HG03175 (cell line): ENCODE measurements at regions not wholly inside any gene's neighbourhood (a gene's known extent, or its start where the extent isn't known, plus 50 kb on each side); places are given as distances from the start of the nearest gene placed in this dataset.
"Not testable (repeated sequence)": the region's sequence is repeated elsewhere in the genome, so short reads cannot be mapped to it uniquely, and the experiment has no call there.

ENCODE experiments used
- ATAC-seq: cut with Tn5 transposase; IDR thresholded peaks from one replicate; pipeline ENCODE4 v1.9.1; 2021; ENCODE audit warnings: mild to moderate bottlenecking, moderate library complexity; ENCODE audit not compliant: unreplicated experiment

DNA sequence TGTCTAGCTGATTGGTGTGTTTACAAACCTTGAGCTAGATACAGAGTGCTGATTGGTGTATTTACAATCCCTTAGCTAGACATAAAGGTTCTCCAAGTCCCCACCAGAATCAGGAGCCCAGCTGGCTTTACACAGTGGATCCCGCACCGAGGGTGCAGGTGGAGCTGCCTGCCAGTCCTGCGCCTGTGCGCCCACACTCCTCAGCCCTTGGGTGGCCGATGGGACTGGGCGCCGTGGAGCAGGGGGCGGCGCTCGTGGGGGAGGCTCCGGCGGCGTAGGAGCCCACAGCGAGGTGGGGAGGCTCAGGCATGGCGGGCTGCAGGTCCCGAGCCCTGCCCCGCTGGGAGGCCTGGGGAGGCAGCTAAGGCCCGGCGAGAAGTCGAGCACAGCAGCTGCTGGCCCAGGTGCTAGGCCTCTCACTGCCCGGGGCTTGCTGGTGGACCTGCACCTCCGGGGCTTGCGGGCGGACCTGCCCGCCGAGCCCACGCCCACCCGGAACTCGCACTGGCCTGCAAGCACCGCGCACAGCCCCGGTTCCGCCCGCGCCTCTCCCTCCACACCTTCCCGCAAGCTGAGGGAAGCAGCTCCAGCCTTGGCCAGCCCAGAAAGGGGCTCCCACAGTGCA, 51.0 kb upstream of the CDYL start:
- ATAC-seq = not testable (repeated sequence)

DNA sequence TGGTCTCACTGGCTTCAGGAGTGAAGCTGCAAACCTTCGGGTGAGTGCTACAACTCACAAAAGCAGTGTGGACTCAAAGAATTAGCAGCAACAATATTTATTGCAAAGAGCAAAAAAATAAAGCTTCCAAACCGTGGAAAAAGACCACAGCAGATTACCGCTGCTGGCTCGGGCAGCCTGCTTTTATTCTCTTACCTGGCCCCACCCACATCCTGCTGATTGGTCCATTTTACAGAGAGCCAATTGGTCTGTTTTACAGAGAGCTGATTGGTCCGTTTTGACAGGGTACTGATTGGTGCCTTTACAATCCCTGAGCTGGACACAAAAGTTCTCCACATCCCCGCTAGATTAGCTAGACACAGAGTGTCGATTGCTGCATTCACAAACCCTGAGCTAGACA, 51.5 kb upstream of the CDYL start:
- ATAC-seq = not testable (repeated sequence)

DNA sequence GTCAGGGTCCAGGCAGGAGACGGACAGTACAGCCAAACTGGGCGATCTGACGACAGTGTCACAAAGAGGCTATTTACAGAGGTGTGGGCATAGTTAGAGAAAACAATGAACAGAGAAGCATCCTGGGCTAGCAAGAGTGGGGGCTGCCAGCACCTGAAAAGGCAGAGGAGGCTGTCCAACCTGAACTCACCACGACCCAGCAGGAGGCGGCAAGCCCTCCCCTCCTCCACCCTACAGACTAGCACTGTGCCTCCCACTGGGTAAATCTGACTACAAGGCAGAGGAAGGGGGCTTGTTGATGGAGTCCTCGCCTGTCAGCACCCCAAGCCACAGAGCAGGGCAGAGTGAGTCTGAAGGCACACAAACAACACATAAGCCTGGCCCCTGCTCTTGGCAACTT, 52.8 kb upstream of the CDYL start:
- ATAC-seq = no peak

DNA sequence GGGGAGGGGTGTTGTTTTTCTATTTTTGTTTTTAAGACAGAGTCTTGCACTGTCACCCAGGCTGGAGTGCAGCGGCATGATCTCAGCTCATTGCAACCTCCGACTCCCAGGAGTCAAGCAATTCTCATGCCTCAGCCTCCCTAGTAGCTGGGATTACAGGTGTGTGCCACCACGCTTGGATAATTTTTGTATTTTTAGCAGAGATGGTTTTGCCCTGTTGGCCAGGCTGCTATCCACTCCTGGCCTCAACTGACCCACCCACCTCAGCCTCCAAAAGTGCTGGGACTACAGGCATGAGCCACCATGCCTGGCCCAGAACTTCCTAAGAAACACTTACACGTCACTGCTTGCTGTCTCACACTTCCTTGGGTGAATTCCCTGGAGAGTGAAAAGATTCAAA, 54.8 kb upstream of the CDYL start:
- not testable (repeated sequence) for ATAC-seq

DNA sequence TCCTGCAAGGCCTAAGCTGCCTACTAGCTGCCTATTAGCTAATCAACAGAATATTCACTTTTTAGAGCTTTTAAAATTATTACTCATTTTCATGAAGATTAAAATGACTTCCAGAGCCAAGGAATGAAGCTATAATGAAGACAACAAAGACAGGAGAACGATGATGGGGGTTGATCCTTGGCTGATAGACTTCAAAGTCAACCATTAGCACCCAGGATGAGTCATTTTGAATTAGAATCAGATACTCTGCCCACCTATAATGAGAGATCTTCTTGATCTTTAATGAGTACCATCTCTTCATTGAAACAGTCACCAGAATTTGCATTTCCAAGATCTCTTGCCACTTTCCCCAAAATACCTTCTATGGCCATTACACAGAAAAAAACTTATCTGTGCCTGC, 56.7 kb upstream of the CDYL start:
- ATAC-seq = no peak

DNA sequence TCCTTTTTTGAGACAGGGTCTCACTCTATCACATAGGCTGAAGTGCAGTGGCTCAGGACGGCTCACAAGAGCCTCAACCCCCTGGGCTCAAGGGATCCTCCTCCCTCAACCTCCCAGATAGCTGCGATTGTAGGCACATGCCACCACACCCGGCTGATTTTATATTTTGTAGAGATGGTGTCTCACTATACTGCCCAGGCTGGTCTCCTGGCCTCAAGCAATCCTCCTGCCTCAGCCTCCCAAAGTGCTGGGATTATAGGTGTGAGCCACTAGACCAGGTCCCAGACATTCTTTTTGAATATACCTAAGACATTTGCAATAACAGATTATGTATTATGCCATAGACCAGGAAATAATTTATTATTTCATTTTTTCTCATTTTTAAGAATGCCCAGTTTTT, 58.3 kb upstream of the CDYL start:
- no peak for ATAC-seq

DNA sequence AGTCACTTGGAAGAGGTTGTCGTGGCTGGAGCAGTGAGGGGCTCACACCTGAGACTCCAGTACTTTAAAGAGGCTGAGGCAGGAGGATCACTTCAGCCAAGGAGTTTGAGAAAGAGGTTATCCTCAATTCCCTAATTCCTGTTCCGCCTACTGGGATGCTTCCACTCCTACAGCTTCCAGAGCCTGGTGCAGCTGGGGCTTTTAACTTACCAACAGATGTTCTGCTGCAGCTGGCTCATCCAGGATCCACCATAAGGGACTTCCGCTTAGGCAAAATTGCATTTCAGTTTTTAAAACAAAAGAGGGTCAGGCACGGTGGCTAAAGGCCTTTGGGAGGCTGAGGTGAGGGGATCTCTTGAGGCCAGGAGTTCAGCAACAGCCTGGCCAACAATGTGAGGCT, 59.1 kb upstream of the CDYL start:
- ATAC-seq = no peak

DNA sequence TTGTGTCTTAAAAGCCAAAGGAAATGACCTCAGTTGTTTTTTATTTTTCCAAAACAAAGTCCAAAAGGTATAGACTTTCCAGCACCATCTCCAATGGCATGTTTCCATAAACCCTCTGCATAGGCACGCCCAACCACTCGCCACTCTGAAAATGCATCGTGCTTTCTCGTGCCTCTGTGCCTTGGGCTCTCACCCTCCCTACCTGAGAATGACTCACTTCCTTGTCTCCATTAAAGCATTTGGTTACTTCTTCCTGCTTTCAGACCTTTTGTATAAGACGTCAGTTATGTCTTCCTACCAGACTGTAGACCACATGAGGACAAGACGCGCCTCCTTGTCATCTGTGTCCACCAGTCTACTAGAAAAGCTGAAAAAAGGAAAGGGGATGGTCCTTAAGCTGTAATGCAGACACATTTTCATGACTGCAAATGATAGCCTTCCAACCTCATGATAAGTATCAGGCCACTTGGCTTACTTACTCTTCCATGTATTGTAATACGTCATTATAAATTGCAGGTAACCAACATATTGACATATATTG, 61.2 kb upstream of the CDYL start:
- ATAC-seq = no peak

DNA sequence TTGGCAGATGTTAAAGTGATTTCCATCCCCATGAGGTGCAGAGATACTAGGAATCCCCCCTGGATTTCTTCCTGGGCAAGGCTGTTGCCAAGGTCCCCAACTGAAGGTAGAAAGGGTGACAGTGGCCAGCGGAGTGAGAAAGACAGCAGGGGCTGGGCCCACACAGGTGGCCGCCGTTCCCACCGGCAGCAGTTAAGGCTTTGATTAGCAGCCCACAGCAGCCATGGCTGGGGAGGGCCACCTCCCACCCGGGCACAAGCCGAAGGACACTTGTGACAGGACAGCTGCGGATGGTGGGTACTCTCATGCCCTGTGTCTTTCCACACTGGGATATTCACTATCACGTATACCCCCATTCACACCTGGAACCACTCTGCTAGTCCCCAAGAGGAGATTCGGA, 63.9 kb upstream of the CDYL start:
- no peak for ATAC-seq

DNA sequence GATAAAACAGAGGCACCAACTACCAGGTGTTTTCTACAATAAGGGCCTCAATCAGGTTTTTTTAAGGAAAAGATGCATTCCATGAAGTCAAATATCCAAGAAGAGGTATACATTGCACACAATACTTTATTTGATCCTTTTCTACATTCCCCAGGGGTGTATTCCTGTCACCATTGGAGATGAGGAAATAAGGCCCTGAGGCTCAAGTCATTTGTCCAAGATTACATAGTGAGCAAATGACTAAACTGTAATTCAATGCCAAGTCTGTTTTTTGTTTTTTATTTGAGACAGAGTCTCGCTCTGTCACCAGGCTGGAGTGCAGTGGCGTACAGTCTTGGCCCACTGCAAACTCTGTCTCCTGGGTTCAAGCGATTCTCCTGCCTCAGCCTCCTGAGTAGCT, 69.2 kb upstream of the CDYL start:
- ATAC-seq = no peak

DNA sequence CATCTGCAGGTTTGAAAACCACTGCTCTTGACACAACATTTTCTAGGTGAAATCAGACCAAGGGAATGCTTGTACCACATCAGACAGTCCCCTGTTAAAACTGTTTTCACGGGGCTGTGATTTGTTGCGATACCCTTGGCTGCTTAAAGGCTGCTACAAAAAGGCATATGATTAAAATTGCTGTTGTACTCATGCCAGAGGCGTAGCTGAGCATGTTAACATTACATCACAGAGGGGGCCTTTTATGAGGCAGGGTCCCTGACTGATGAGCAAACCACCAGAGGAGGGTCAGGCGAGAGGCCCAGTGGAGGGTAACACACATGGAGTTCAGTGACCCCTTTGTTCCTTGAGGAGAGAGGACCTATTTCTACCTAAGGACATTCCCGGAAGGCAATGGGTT, 70.4 kb upstream of the CDYL start:
- ATAC-seq = no peak

DNA sequence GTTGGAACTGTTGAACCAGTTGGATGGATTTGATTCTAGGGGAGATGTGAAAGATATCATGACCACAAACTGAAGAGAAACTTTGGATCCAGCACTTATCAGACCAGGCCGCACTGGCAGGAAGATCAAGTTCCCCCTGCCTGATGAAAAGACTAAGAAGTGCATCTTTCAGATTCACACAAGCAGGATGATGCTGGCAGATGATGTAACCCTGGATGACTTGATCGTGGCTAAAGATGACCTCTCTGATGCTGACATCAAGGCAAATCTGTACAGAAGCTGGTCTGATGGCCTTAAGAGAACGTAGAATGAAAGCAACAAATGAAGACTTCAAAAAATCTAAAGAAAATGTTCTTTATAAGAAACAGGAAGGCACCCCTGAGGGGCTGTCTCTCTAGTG, 72.8 kb upstream of the CDYL start:
- no peak for ATAC-seq

DNA sequence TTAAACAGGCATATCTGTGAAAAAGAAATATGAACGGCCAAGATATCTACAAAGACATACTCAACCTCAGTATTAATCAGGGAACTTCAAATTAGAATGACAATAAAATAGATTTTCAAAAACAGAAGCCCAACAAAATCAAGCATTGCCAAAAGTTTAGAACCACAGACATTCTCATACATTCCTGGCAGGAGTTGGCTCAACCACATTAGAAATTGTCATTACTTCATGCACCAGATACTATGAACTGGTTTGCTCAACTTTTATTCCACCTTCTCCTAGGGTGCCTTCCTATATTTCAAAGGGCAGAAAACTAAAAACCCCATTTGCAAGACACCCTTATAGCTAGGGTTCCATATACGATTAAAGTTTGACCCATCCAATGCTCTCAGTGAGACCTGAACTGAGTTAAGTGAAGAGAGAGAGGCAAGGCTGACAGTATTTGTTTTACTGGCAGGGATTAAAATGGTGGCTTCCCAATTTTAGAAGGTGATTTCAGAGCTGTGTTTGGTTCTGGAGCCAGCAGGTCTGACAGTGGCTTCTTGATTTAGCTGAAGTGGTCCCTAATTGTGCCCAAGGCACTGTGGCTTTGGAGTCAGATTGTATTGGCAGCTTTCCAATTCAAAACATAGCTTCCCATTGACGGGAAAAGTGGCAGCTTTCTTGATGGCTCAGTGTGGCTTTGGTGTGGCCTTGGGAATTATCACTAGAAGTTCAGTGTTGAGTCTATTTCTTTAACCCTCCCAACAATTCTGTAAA, 77.1 kb upstream of the CDYL start:
- no peak for ATAC-seq

DNA sequence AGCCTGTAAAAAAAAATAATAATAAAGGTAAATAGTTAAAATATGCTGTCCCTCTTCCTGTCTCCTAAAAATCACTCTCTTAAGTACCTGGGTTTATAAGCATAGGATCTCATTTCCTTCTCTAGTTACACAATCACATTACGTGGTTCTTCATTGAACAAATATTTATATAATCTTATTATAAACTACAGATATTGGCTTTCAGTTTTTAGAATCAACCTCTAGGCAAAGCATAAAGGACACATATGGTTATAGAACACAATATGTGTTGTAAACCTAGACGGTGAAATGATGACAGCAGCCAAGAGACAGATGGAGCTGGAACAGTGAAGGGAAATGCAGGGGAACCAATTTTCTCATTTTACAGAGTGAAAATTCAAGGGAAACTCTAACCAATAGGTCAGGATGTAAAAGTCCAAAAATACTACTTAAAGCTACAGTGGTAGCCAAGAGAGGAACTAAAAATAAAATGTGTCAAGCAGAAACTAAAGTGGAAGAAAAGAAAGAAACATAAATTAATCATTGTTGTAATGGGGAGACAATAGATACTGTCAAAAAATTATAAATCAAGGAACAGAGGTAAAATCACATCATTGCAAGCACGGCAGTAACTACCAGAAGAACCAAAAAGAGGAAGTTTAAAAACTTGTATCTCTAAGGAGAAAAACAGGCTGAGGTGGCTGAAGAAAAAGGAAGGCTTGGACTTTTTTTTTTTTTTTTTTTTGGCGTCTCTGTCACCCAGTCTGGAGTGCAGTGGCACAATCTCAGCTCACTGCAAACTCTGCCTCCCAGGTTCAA, 82.8 kb upstream of the CDYL start:
- ATAC-seq = no peak

DNA sequence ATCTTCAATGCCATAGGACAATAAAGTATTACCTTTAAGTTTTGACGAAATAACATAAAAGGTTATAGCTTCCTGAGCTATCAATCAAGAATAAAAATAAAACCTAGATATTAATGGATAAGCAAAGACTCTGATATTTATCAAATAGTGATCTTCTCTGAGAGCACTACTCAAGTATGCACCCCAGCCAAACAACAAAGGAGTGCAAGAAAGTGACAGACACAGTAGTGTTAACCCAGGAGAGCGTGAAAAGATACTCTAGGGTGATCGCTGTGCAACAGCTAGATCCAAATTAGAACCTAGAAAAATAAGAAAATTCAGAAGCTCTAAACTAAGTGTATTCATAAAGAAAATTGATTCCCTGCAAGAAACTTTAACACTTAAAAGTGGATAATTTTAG, 83.5 kb upstream of the CDYL start:
- ATAC-seq = no peak

DNA sequence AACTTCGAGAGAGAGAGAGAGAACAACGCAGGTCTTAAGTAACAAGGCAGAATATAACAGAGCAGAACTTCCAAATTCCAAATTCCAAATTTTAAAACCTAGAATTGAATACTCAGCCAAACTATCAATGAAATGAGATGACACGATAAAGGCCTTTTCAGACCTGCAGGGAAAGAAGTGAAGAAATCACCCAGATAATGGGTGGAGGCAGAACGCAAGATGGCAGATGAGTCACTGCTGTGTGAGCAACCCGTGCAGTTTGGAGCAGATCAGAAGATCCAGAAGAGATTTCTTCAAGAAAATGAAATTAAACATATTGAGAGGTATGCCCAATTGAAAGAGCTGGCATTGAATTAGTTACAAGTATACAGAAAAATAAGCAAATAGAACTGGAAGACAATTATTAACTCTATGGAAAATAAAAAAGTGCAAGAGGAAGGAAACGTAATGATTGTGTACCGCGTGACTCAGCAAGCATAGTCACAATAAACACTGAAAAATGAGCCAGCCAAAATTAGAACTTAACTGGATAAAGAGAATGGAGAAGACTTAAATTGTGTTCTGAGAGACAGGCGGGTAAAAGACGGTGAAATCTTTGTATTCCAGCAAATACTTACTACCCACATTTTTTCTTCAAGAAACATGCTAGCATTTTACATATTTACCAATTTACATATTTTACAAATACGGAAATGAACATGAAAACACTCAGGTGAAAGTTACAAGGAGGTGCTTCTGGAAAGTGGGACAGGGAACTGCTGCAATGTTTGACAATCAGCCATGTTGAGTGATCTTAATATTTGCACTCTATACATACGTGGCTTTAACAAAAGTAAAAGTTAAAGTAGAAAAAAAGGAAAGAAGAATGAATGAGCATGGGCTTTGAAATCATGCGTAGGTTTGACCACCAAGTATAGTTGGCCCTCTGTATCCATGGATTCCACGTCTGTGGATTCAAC, 87.9 kb upstream of the CDYL start:
- no peak for ATAC-seq

DNA sequence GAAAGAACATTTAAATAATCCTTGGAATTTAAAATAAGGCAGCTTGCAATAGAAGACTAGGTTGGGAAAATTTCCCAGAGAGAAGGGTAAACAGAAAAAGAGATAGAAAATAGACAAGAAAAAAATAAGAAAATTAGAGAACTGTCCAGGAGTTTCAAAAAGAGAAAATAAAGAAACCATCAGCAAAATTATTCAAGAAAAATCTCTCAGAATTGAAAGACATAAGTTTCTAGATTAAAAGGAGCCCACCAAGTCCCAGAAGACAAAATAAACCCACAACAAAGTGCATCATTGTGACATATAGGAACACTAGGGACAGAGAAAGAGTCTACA, 88.6 kb upstream of the CDYL start:
- no peak for ATAC-seq

DNA sequence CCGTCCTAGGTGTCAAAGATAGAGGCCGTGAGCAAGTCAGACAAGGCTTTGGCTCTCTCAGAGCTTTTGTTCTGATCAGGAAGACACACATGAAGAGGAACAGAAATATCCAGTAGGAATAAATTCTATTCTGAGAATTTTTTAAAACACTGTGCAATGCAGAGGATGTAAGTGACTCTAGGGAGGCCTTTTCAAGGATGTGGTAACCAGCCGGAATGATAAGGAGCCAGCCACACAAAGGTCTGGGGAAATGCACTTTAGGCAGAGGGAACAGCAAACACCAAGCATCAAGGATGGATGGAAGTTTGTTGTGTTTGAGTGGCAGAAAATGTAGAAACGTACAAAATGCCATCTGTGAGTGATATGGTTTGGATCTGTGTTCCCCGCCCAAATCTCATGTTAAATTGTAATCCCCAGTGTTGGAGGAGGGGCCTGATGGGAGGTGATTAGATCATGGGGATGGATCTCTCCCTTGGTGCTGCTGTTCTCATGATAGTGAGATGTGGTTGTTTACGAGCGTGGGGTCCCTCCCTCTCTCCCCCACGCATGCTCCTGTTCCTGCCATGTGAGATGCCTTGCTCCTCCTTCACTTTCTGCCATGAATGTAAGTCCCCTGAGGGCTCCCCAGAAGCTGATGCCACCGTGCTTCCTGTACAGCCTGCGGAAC, 93.6 kb upstream of the CDYL start:
- ATAC-seq = no peak

DNA sequence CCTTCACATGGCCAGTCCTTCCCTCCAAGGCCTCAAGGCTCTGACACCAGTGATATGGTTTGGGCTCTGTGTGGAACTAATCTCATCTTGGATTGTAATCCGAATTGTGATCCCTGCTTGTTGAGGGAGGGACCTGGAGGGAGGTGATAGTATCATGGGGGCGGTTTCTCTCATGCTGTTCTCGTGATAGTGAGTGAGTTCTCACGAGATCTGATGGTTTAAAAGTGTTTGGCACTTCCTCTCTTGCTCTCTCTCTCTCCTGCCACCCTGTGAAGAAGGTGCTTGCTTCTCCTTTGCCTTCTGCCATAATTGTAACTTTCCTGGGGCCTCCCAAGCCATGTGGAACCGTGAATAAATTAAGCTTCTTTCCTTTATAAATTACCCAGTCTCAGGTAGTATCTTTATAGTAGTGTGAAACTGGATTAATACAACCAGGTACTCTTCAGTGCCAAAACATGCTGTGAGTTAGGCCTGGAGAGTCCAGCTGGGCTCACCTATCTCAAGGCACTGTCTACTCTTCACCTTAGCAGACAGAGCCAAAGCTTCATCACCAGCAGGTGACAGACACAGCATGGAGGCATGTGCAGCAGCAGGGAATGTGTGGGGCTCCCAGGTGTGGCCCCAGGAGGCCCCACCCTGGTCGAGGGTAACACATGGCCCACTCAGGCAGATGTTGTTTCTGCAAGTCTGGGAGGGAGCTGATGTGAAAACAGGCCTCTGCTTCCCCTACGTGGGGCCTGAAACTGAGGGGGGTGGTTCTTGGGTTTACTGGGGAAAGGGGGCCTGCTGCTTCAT, 97.5 kb upstream of the CDYL start:
- no peak for ATAC-seq

DNA sequence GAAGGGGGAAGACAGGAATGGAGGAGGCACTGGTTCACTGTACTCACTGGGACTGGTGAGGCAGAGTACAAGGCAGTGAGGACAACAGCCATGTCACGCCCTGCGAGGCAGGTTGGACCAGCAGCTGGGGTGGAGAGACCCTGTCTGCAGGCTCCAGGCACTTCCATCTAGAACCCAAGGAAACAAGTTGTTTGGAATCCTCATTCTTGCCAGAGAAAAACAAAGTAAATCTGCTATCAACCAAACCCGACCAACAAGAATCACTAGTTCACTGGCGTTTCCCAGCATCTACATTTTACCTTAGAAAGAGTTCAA, 98.5 kb upstream of the CDYL start:
- no peak for ATAC-seq
